Progenitor cell of endocrine pancreas (in vitro differentiated cells): ENCODE measurements at regions not wholly inside any gene's neighbourhood (a gene's known extent, or its start where the extent isn't known, plus 50 kb on each side); places are given as distances from the start of the nearest gene placed in this dataset.
"Not testable (repeated sequence)": the region's sequence is repeated elsewhere in the genome, so short reads cannot be mapped to it uniquely, and the experiment has no call there.

Source experiments
- DNase-seq: peaks from one replicate; pipeline ENCODE4 v3.0.0; 2021; ENCODE audit warnings: low spot score; ENCODE audit not compliant: unreplicated experiment
- H3K27ac Mint-ChIP-seq: 2 replicates; pipeline ENCODE4 v1.8.0; 2021; ENCODE audit warnings: mild to moderate bottlenecking, moderate library complexity, mixed read lengths
- H3K27me3 Mint-ChIP-seq: 2 replicates; pipeline ENCODE4 v1.8.0; 2021; ENCODE audit warnings: mixed read lengths
- H3K36me3 Mint-ChIP-seq: 2 replicates; pipeline ENCODE4 v1.8.0; 2022; ENCODE audit warnings: mixed read lengths; ENCODE audit not compliant: insufficient read depth
- H3K4me1 Mint-ChIP-seq: 2 replicates; pipeline ENCODE4 v1.8.0; 2021; ENCODE audit warnings: low read depth, mixed read lengths
- H3K4me3 Mint-ChIP-seq: 2 replicates; pipeline ENCODE4 v1.8.0; 2021; ENCODE audit warnings: low read depth, mild to moderate bottlenecking, moderate library complexity, mixed read lengths
- H3K9me3 Mint-ChIP-seq: 2 replicates; pipeline ENCODE4 v1.8.0; 2021; ENCODE audit warnings: low read depth, mixed read lengths
- TF ChIP-seq, protein P1 (sequence below): fragments of 200-600 bp; sonication (generic); IDR thresholded peaks from one replicate; pipeline ENCODE4 v1.5.0; 2021; ENCODE audit warnings: antibody characterized with exemption, mild to moderate bottlenecking; ENCODE audit not compliant: unreplicated experiment

DNA sequence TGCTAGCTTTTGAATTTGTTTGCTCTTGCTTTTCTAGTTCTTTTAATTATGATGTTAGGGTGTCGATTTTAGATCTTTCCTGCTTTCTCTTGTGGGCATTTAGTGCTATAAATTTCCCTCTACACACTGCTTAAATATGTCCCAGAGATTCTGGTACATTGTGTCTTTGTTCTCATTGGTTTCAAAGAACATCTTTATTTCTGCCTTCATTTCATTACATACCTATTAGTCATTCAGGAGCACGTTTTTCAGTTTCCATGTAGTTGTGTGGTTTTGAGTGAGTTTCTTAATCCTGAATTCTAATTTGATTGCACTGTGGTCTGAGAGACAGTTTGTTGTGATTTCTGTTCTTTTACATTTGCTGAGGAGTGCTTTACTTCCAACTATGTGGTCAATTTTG is 51.2 kb upstream of the MB21D2 start:
- not testable (repeated sequence) for H3K36me3 Mint-ChIP-seq, H3K27me3 Mint-ChIP-seq, H3K9me3 Mint-ChIP-seq, H3K4me1 Mint-ChIP-seq, H3K4me3 Mint-ChIP-seq, H3K27ac Mint-ChIP-seq, DNase-seq

- TF ChIP-seq, protein P1, sequence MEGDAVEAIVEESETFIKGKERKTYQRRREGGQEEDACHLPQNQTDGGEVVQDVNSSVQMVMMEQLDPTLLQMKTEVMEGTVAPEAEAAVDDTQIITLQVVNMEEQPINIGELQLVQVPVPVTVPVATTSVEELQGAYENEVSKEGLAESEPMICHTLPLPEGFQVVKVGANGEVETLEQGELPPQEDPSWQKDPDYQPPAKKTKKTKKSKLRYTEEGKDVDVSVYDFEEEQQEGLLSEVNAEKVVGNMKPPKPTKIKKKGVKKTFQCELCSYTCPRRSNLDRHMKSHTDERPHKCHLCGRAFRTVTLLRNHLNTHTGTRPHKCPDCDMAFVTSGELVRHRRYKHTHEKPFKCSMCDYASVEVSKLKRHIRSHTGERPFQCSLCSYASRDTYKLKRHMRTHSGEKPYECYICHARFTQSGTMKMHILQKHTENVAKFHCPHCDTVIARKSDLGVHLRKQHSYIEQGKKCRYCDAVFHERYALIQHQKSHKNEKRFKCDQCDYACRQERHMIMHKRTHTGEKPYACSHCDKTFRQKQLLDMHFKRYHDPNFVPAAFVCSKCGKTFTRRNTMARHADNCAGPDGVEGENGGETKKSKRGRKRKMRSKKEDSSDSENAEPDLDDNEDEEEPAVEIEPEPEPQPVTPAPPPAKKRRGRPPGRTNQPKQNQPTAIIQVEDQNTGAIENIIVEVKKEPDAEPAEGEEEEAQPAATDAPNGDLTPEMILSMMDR = no peak
- DNase-seq = no peak
- H3K9me3 Mint-ChIP-seq = peaks cover 12% of the 10 kb centered on the region
- no peak overlapping the region for H3K4me3 Mint-ChIP-seq
- H3K36me3 Mint-ChIP-seq = no peaks in the 10 kb centered on the region
- no peaks in the 10 kb centered on the region for H3K27me3 Mint-ChIP-seq
- no peaks in the 10 kb centered on the region for H3K4me1 Mint-ChIP-seq
- no peak overlapping the region for H3K27ac Mint-ChIP-seq
These were observed 63.0 kb upstream of the MB21D2 start for GRCh38 chr3:192980632-192981031.

- no peaks in the 10 kb centered on the region for H3K36me3 Mint-ChIP-seq
- no peaks in the 10 kb centered on the region for H3K27me3 Mint-ChIP-seq
- TF ChIP-seq, protein P1 = no peak
- DNase-seq = no peak
- H3K4me3 Mint-ChIP-seq = no peak overlapping the region
- H3K9me3 Mint-ChIP-seq = no peaks in the 10 kb centered on the region
- no peaks in the 10 kb centered on the region for H3K4me1 Mint-ChIP-seq
- no peak overlapping the region for H3K27ac Mint-ChIP-seq
These were observed 68.7 kb upstream of the MB21D2 start for GRCh38 chr3:192986379-192986778.

DNA sequence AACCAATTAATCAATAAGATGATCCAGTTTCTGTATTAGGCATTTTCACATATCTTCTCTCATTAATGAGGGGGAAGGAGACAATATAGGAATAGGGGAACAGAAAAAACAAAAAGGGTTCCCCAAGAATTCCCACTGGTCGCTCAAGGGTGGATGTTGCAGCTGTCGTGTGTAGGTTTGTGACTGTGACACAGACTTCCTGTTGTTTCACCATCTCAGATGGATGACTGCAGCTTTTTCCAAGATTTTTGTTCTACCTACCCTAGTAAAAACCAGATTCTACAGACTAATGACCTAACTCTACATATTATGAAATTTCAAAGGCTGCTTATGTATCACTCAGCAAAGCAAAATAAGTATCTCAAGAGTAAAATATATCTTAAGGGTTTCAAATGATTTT is 73.7 kb upstream of the MB21D2 start:
- no peak overlapping the region for H3K4me3 Mint-ChIP-seq
- no peaks in the 10 kb centered on the region for H3K27me3 Mint-ChIP-seq
- no peak for DNase-seq
- peaks cover 4% of the 10 kb centered on the region for H3K9me3 Mint-ChIP-seq
- H3K27ac Mint-ChIP-seq = no peak overlapping the region
- no peaks in the 10 kb centered on the region for H3K4me1 Mint-ChIP-seq
- TF ChIP-seq, protein P1 = no peak
- H3K36me3 Mint-ChIP-seq = no peaks in the 10 kb centered on the region

DNA sequence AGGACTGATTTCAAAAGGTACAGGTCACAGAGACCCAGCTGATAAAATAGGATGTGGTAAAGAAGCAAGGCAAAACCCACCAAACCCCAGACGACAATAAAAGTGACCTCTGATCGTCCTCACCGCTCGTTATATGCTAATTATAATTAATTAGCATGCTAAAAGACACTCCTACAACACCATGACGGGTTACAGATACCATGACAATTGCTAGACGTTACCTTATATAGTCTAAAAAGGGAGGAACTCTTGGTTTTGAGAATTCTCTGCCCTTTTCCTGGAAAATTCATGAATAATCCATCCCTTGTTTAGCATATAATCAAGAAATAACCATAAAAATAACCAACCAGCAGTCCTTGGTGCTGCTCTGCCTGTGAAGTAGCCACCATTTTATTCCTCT is 74.7 kb upstream of the MB21D2 start:
- Mint-ChIP-seq H3K27ac (no peak overlapping the region), H3K4me3 (no peak overlapping the region), H3K9me3 (peaks cover 7% of the 10 kb centered on the region), H3K4me1 (no peaks in the 10 kb centered on the region), H3K36me3 (no peaks in the 10 kb centered on the region), H3K27me3 (no peaks in the 10 kb centered on the region)
- DNase-seq = no peak
- TF ChIP-seq, protein P1 = no peak

DNA sequence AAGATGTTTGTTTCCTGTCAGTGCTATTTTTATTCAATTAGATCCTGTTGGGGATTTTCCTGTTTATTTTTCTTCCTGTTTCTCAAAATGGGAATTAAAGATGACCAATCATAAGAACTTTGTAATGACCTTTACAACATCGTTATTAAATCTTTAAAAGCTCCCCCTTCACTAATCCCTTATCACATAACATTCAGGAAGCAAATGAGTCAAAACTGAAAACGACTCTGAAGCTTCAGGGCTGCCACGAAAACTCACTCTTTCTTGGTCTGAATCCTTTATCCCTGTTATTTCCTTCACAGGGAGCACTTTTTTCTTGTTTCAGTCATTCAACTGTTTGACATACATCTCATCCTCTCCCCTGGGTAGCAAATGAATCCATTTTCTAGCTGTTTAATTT is 75.8 kb upstream of the MB21D2 start:
- Mint-ChIP-seq H3K4me3 (no peak overlapping the region), H3K4me1 (no peaks in the 10 kb centered on the region), H3K36me3 (no peaks in the 10 kb centered on the region), H3K27me3 (no peaks in the 10 kb centered on the region), H3K9me3 (peaks cover 7% of the 10 kb centered on the region), H3K27ac (no peak overlapping the region)
- TF ChIP-seq, protein P1 = no peak
- DNase-seq = no peak

DNA sequence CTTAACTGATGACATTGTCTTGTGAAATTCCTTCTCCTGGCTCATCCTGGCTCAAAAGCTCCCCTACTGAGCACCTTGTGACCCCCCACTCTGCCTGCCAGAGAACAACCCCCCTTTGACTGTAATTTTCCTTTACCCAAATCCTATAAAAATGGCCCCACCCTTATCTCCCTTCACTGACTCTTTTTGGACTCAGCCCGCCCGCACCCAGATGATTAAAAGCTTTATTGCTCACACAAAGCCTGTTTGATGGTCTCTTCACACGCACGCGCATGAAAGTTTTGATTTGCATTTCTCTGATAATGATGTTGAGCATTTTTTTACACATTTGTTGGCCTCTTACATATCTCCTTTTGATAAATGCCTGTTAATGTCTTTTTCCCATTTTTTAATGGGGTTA is 83.5 kb upstream of the MB21D2 start:
- H3K36me3 Mint-ChIP-seq, H3K4me3 Mint-ChIP-seq, DNase-seq, H3K27me3 Mint-ChIP-seq, H3K9me3 Mint-ChIP-seq, H3K27ac Mint-ChIP-seq, H3K4me1 Mint-ChIP-seq: not testable (repeated sequence)

DNA sequence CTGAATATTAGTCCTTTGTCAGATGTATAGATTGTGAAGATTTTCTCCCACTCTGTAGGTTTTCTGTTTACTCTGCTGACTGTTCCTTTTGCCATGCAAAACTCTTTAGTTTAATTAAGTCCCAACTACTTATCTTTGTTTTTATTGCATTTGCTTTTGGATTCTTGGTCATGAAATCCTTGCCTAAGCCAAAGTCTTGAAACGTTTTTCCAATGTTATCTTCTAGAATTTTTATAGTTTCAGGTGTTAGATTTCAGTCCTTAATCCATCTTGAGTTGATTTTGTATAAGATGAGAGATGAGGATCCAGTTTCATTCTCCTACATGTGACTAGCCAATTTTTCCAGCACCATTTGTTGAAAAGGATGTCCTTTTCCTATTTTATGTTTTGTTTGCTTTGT is 86.0 kb upstream of the MB21D2 start:
- H3K4me3 Mint-ChIP-seq, H3K9me3 Mint-ChIP-seq, H3K27ac Mint-ChIP-seq, DNase-seq, H3K4me1 Mint-ChIP-seq, H3K27me3 Mint-ChIP-seq, H3K36me3 Mint-ChIP-seq: not testable (repeated sequence)
